Mammary epithelial cell (primary cell): ENCODE measurements at regions not wholly inside any gene's neighbourhood (a gene's known extent, or its start where the extent isn't known, plus 50 kb on each side); places are given as distances from the start of the nearest gene placed in this dataset.

Experiments
- EZH2 ChIP-seq: IDR thresholded peaks from 2 replicates; pipeline ENCODE4 v1.6.1; 2012; ENCODE audit warnings: low read length, inconsistent platforms, borderline replicate concordance
- TF ChIP-seq, protein P1 (sequence below), 2 donors: IDR thresholded peaks in 1 of 2; conservative IDR thresholded peaks in 1 of 2; 2 replicates each; pipeline ENCODE4 v1.5.1; 2011 to 2012; ENCODE audit warnings: inconsistent platforms in 2 of 2, low read length in 2 of 2, mild to moderate bottlenecking in 2 of 2, control low read depth in 1 of 2, low read depth in 1 of 2; ENCODE audit not compliant: insufficient read depth in 1 of 2; ENCODE audit errors: extremely low read depth in 1 of 2

DNA sequence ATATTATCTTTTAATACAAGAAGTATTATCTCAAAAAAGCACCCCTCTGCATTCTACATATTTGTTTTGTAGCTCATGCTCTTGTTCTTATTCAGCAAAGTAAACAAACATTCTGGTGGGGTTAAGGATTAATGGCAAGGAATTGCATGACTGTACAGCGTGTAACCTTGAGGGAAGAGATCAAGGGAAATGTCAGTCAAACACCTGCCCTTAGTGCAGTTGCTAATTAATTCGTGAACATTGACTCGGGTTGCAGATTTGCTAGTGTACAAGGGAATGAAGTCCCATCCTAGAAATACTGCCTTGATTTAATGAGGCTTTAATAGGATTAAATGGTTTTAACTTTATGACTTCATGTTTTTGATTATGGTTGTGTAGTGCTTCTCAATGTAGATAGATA, 1758.1 kb downstream of the MAT2B start:
- TF ChIP-seq, protein P1, sequence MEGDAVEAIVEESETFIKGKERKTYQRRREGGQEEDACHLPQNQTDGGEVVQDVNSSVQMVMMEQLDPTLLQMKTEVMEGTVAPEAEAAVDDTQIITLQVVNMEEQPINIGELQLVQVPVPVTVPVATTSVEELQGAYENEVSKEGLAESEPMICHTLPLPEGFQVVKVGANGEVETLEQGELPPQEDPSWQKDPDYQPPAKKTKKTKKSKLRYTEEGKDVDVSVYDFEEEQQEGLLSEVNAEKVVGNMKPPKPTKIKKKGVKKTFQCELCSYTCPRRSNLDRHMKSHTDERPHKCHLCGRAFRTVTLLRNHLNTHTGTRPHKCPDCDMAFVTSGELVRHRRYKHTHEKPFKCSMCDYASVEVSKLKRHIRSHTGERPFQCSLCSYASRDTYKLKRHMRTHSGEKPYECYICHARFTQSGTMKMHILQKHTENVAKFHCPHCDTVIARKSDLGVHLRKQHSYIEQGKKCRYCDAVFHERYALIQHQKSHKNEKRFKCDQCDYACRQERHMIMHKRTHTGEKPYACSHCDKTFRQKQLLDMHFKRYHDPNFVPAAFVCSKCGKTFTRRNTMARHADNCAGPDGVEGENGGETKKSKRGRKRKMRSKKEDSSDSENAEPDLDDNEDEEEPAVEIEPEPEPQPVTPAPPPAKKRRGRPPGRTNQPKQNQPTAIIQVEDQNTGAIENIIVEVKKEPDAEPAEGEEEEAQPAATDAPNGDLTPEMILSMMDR (conservative IDR thresholded peaks at IDR 0.05 in 1 of 2, IDR thresholded peaks at IDR 0.05 in 1 of 2; ENCODE audit: extremely low read depth in 1 of 2, insufficient read depth in 1 of 2, low read depth in 1 of 2, low read length in 2 of 2), result no peak
- no peak for TF ChIP-seq EZH2
